Tibial nerve (tissue), 4 donors: ENCODE measurements at regions not wholly inside any gene's neighbourhood (a gene's known extent, or its start where the extent isn't known, plus 50 kb on each side); places are given as distances from the start of the nearest gene placed in this dataset.

ENCODE experiments used
- DNase-seq, 2 donors: peaks; one replicate each; pipeline ENCODE4 v3.0.0-alpha.2; 2019; ENCODE audit warnings: low spot score in 2 of 2
- H3K27ac ChIP-seq, 4 donors: fragments of 200-600 bp; sonication (generic) in 3 of 4; one replicate each; pipeline ENCODE4 v1.5.1; 2017 to 2019; ENCODE audit warnings: mild to moderate bottlenecking in 1 of 4
- H3K27me3 ChIP-seq, 2 donors: fragments of 200-600 bp; sonication (generic) in 1 of 2; one replicate each; pipeline versions ENCODE4 v1.5.1 to v1.6.0; 2017 to 2019
- H3K36me3 ChIP-seq, 3 donors: fragments of 200-600 bp; sonication (generic); one replicate each; pipeline ENCODE4 v1.5.1; 2018 to 2019
- H3K4me1 ChIP-seq, 4 donors: fragments of 200-600 bp; sonication (generic) in 3 of 4; one replicate each; pipeline ENCODE4 v1.5.1; 2017 to 2019
- H3K4me3 ChIP-seq, 4 donors: fragments of 200-600 bp; sonication (generic) in 3 of 4; one replicate each; pipeline ENCODE4 v1.5.1; 2017 to 2019; ENCODE audit warnings: mild to moderate bottlenecking in 1 of 4, moderate library complexity in 1 of 4
- H3K9me3 ChIP-seq, 4 donors: fragments of 200-600 bp; sonication (generic) in 3 of 4; one replicate each; pipeline ENCODE4 v1.5.1; 2017 to 2019
- CTCF ChIP-seq, 5 experiments: fragments of 200-600 bp in 3 of 5; fragments of 450-650 bp in 2 of 5; sonication (generic) in 3 of 5; IDR thresholded peaks; one replicate each; pipeline ENCODE4 v1.5.1; 2016 to 2019; ENCODE audit warnings: antibody characterized with exemption in 5 of 5, mild to moderate bottlenecking in 3 of 5, moderate library complexity in 2 of 5
- EP300 ChIP-seq, 2 donors: sonication (generic); formaldehyde crosslinking; IDR thresholded peaks; one replicate each; pipeline ENCODE4 v1.6.1; 2017; ENCODE audit warnings: antibody characterized with exemption in 2 of 2, mild to moderate bottlenecking in 1 of 2
- POLR2A ChIP-seq, 2 donors: fragments of 450-650 bp; IDR thresholded peaks; one replicate each; pipeline ENCODE4 v1.6.1; 2017; ENCODE audit warnings: antibody characterized with exemption in 2 of 2, mild to moderate bottlenecking in 2 of 2, moderate library complexity in 2 of 2
- whole genome bisulfite sequencing, 2 donors: methylation state at CpG; one replicate each; pipeline ENCODE4 v1.1.5; 2018; 5-methylcytosine and 5-hydroxymethylcytosine counted together

GRCh38 chr11:37926772-37927171 lies 1328.7 kb upstream of the RAG2 start:
- no peak overlapping the region for H3K4me3 ChIP-seq
- H3K36me3 ChIP-seq, result no peaks in the 10 kb centered on the region
- DNase-seq, result no peak
- no peaks in the 10 kb centered on the region for H3K9me3 ChIP-seq
- H3K27ac ChIP-seq, result no peak overlapping the region
- H3K4me1 ChIP-seq, result no peaks in the 10 kb centered on the region
- no peaks in the 10 kb centered on the region for H3K27me3 ChIP-seq
- TF ChIP-seq EP300 (IDR thresholded peaks at IDR 0.05) (no peak), CTCF (IDR thresholded peaks at IDR 0.05) (no peak), POLR2A (IDR thresholded peaks at IDR 0.05) (no peak)

- Histone ChIP-seq H3K4me3 (no peak overlapping the region), H3K9me3 (no peaks in the 10 kb centered on the region), H3K4me1 (no peaks in the 10 kb centered on the region), H3K27me3 (no peaks in the 10 kb centered on the region), H3K36me3 (no peaks in the 10 kb centered on the region), H3K27ac (no peak overlapping the region)
- no peak for TF ChIP-seq EP300 (IDR thresholded peaks at IDR 0.05)
- TF ChIP-seq POLR2A (IDR thresholded peaks at IDR 0.05), result no peak
- no peak for TF ChIP-seq CTCF (IDR thresholded peaks at IDR 0.05)
- DNase-seq, result no peak
These were observed 1318.3 kb upstream of the RAG2 start for GRCh38 chr11:37916331-37916730.

GRCh38 chr11:37914859-37915258 lies 1316.8 kb upstream of the RAG2 start:
- no peak for DNase-seq
- WGBS, 2 donors, result 48 to 94% methylated on average over 1 of the region's 1 CpG
- Histone ChIP-seq H3K9me3 (no peaks in the 10 kb centered on the region), H3K27ac (no peak overlapping the region), H3K36me3 (no peaks in the 10 kb centered on the region), H3K4me1 (no peaks in the 10 kb centered on the region), H3K27me3 (no peaks in the 10 kb centered on the region), H3K4me3 (no peak overlapping the region)
- TF ChIP-seq EP300 (IDR thresholded peaks at IDR 0.05) (no peak), CTCF (IDR thresholded peaks at IDR 0.05) (no peak), POLR2A (IDR thresholded peaks at IDR 0.05) (no peak)

GRCh38 chr11:37908219-37908548 lies 1310.1 kb upstream of the RAG2 start:
- no peaks in the 10 kb centered on the region for H3K9me3 ChIP-seq
- DNase-seq, result no peak
- TF ChIP-seq CTCF (IDR thresholded peaks at IDR 0.05), result no peak
- no peak for TF ChIP-seq EP300 (IDR thresholded peaks at IDR 0.05)
- no peak for TF ChIP-seq POLR2A (IDR thresholded peaks at IDR 0.05)
- H3K36me3 ChIP-seq, result no peaks in the 10 kb centered on the region
- WGBS, 2 donors, result 49 to 54% methylated on average over 8 of the region's 8 CpGs
- H3K27me3 ChIP-seq, result no peaks in the 10 kb centered on the region
- no peaks in the 10 kb centered on the region for H3K4me1 ChIP-seq
- H3K4me3 ChIP-seq, result no peak overlapping the region
- H3K27ac ChIP-seq, result no peak overlapping the region

GRCh38 chr11:37907436-37908218 lies 1309.6 kb upstream of the RAG2 start:
- 76 to 82% methylated on average over 16 to 20 of the region's 20 CpGs for WGBS, 2 donors
- Histone ChIP-seq H3K36me3 (no peaks in the 10 kb centered on the region), H3K27me3 (no peaks in the 10 kb centered on the region), H3K4me3 (no peak overlapping the region), H3K27ac (no peak overlapping the region), H3K9me3 (no peaks in the 10 kb centered on the region), H3K4me1 (no peaks in the 10 kb centered on the region)
- DNase-seq, result no peak
- TF ChIP-seq CTCF (IDR thresholded peaks at IDR 0.05) (no peak), EP300 (IDR thresholded peaks at IDR 0.05) (no peak), POLR2A (IDR thresholded peaks at IDR 0.05) (no peak)
